ENCODE measurements at regions not wholly inside any gene's neighbourhood (a gene's known extent, or its start where the extent isn't known, plus 50 kb on each side); places are given as distances from the start of the nearest gene placed in this dataset.

DNA sequence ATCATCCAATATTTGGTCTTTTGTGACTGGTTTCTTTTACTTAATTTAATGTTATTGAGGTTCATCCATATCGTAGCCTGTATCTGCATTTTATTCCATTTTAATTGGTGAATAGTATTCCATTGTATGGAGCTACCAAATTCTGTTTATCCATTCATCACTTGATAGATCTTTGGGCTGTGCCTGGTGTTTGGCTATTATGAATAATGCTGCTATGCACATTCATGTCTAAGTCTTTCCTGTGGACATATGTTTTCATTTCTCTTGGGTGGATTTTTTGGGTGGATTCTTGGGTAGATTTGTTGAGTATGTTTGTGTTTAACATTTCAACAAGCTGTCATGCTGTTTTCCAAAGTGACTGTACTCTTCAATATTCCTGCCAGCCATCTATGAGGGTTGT, 52.5 kb upstream of the NEDD4L start:
- no peak for DNase-seq (ENCODE audit: low spot score)
- no peaks in the 10 kb centered on the region for H3K4me1 ChIP-seq
- no peaks in the 10 kb centered on the region for H3K27me3 ChIP-seq
- TF ChIP-seq, protein P1, sequence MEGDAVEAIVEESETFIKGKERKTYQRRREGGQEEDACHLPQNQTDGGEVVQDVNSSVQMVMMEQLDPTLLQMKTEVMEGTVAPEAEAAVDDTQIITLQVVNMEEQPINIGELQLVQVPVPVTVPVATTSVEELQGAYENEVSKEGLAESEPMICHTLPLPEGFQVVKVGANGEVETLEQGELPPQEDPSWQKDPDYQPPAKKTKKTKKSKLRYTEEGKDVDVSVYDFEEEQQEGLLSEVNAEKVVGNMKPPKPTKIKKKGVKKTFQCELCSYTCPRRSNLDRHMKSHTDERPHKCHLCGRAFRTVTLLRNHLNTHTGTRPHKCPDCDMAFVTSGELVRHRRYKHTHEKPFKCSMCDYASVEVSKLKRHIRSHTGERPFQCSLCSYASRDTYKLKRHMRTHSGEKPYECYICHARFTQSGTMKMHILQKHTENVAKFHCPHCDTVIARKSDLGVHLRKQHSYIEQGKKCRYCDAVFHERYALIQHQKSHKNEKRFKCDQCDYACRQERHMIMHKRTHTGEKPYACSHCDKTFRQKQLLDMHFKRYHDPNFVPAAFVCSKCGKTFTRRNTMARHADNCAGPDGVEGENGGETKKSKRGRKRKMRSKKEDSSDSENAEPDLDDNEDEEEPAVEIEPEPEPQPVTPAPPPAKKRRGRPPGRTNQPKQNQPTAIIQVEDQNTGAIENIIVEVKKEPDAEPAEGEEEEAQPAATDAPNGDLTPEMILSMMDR (IDR thresholded peaks at IDR 0.05): no peak
- H3K27ac ChIP-seq: no peak overlapping the region
- no peaks in the 10 kb centered on the region for H3K36me3 ChIP-seq
- H3K4me3 ChIP-seq: no peak overlapping the region
- peaks cover 0 to 9% of the 10 kb centered on the region in 2 donors for H3K9me3 ChIP-seq

DNA sequence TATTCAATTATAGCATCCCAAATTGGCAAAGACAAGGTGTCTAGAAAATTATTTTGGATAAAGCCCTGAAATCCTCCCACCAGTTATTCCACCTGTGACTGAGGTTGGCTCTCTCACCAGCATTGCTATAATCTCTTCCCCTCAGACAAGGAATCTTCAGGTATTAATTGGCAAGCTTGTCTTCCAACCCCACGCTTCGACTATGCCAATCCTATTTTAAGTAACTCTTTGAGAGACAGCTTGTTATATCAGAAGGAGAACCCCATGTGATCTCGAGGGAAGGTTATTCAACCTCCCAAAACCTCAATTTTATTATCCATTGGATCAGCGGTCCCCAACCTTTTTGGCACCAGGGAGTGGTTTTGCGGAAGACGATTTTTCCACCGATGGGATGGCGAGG, 54.5 kb upstream of the NEDD4L start:
- Histone ChIP-seq H3K4me3 (no peak overlapping the region), H3K27ac (no peak overlapping the region), H3K27me3 (no peaks in the 10 kb centered on the region), H3K36me3 (no peaks in the 10 kb centered on the region), H3K9me3 (peaks cover 0 to 9% of the 10 kb centered on the region in 2 donors), H3K4me1 (no peaks in the 10 kb centered on the region)
- DNase-seq (ENCODE audit: low spot score): no peak
- TF ChIP-seq, protein P1 (IDR thresholded peaks at IDR 0.05): no peak

DNA sequence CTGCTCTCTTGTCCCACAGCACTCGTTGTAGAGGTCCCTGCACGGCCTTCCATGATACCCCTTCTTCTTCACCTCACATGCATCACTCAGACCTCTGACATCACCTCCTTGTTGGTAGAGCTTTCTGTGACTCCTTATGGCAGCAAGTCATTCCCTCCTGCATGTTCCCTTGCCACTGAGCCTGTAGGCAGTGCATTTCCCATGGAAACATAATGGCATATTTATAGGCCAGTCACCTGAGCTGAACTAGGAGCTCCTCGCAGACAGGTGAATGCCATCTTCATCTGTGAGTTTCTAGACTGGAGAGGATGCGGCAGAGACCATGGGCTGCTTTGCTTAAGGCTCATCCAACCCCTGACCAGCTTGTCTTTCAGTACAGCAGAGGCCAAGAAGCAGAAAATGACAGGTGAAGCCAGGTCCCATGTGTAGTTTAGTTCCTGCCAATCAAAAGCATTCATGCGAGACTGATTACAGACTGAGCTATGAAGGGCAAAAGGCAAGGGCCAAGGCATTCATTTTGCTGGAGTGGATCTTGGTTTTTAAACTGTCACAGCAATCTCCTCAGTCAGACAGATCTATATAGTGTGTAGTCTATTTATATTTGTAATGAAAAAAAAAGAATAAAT, 59.4 kb upstream of the NEDD4L start:
- no peak for DNase-seq (ENCODE audit: low spot score)
- peaks cover 0 to 9% of the 10 kb centered on the region in 2 donors for H3K9me3 ChIP-seq
- TF ChIP-seq, protein P1 (IDR thresholded peaks at IDR 0.05): no peak
- H3K4me3 ChIP-seq: no peak overlapping the region
- no peaks in the 10 kb centered on the region for H3K36me3 ChIP-seq
- H3K4me1 ChIP-seq: no peaks in the 10 kb centered on the region
- no peak overlapping the region for H3K27ac ChIP-seq
- no peaks in the 10 kb centered on the region for H3K27me3 ChIP-seq

DNA sequence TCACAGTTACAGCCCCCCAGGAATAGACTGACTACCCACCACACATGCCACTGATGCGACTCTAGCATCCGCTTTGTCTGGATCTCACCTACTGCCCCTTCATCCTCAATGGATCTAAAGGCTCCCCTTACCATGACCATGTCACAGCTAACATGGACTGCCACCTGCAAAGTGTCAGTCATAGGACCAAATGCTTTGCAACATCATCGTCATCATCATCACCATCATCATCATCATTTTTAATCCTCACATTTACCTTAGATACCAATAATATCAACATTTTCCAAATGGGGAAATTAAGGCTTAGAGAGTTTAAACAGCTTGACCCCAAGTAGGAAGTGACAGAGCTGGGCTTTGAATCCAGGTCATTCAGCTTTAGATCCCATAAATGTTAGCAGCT, 60.1 kb upstream of the NEDD4L start:
- H3K4me1 ChIP-seq: no peaks in the 10 kb centered on the region
- no peak overlapping the region for H3K4me3 ChIP-seq
- H3K27me3 ChIP-seq: no peaks in the 10 kb centered on the region
- no peaks in the 10 kb centered on the region for H3K36me3 ChIP-seq
- no peak for DNase-seq (ENCODE audit: low spot score)
- H3K9me3 ChIP-seq: peaks cover 0 to 9% of the 10 kb centered on the region in 2 donors
- no peak overlapping the region for H3K27ac ChIP-seq
- TF ChIP-seq, protein P1 (IDR thresholded peaks at IDR 0.05): no peak

DNA sequence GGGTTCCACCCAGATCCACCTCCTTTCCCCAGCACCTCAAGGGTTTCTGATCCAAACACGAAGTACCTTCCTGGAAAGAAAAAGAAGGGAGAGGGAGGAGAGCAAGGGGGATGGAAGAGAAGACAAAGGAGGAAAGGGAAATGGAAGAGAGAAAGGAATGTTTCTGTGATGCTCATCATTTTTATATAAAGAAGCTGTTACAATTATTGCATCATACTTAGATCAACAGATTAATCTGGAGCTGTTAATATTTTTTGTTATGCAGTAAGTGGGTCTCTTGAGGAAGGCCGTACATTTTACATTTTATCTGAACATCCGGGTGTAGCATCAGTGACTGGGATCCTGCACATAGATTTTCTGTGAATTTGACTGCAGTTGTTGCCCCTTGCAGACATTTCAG, 60.6 kb upstream of the NEDD4L start:
- TF ChIP-seq, protein P1 (IDR thresholded peaks at IDR 0.05): no peak
- no peak for DNase-seq (ENCODE audit: low spot score)

More for the DNA sequence above, 60.6 kb upstream of the NEDD4L start:
- H3K4me1 ChIP-seq: no peaks in the 10 kb centered on the region
- H3K9me3 ChIP-seq: peaks cover 0 to 9% of the 10 kb centered on the region in 2 donors
- H3K27me3 ChIP-seq: no peaks in the 10 kb centered on the region
- H3K4me3 ChIP-seq: no peak overlapping the region
- H3K27ac ChIP-seq: no peak overlapping the region
- H3K36me3 ChIP-seq: no peaks in the 10 kb centered on the region
